ENCODE measurements at regions not wholly inside any gene's neighbourhood (a gene's known extent, or its start where the extent isn't known, plus 50 kb on each side); places are given as distances from the start of the nearest gene placed in this dataset.
A peak's percentile ranks its signal among the peaks of the same experiment; 100 is the strongest.
"Not testable (repeated sequence)": the region's sequence is repeated elsewhere in the genome, so short reads cannot be mapped to it uniquely, and the experiment has no call there.

DNA sequence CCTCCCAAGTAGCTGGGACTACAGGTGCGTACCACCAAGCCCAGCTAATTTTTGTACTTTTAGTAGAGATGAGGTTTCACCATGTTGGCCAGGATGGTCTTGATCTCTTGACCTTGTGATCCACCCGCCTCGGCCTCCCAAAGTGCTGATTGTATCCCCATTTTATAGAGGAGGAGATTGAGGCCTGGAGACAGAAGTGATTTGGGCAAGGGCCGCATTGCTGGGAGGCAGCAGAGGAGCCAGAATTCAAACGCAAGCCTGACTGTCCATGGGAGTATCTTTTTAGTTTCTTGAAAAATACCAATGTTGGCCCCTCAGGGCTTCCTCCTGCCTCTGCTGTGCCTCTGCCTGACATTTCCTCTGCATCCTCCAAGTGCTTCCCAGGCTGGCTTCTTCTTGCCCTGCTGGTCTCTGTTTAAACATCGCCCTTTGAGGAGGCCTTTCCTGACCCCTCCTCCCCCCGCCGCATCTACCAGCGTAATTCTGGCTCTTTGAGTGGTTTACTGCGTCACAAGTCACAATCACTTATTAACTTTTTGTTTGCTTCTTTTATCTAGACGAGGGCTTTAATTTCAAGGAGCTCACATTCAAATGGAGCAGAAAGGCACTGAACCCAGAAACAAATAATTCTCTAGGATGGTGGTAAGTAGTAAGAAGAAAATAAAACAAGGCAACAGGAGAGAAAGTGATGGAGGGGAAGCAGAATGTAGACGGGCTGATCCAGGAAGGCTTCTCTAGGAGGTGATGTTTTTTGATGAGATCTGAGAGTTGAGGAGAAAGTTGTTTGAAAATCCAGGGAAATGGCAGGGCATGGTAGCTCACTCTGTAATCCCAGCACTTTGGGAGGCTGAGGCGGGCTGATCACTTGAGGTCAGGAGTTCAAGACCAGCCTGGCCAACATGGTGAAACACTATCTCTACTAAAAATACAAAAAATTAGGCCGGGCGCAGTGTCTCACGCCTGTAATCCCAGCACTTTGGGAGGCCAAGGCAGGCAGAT, 91.0 kb upstream of the MED13L start:
- DNase-seq (ENCODE audit: low spot score) (no peak), ATAC-seq (no peak)
- H3K27me3 Mint-ChIP-seq = peaks cover 0 to 8% of the 10 kb centered on the region in 2 donors
- H3K36me3 Mint-ChIP-seq = no peaks in the 10 kb centered on the region
- no peak overlapping the region for H3K27ac Mint-ChIP-seq
- H3K4me3 Mint-ChIP-seq = no peak overlapping the region
- H3K9me3 Mint-ChIP-seq = no peaks in the 10 kb centered on the region
- H3K4me1 Mint-ChIP-seq (ENCODE audit: low read depth in 2 of 2) = no peaks in the 10 kb centered on the region

GRCh38 chr12:116370004-116370404, 92.5 kb upstream of the MED13L start:
- H3K36me3 Mint-ChIP-seq = no peaks in the 10 kb centered on the region
- peaks cover 2 to 3% of the 10 kb centered on the region in 2 donors for H3K4me1 Mint-ChIP-seq (ENCODE audit: low read depth in 2 of 2)
- no peak for ATAC-seq
- peaks cover 0 to 8% of the 10 kb centered on the region in 2 donors for H3K27me3 Mint-ChIP-seq
- H3K4me3 Mint-ChIP-seq = no peak overlapping the region
- H3K27ac Mint-ChIP-seq = no peak overlapping the region
- DNase-seq (ENCODE audit: low spot score) = no peak
- peaks cover 2% of the 10 kb centered on the region for H3K9me3 Mint-ChIP-seq

GRCh38 chr12:116370886-116371580, 93.5 kb upstream of the MED13L start:
- ATAC-seq = no peak
- H3K27ac Mint-ChIP-seq = no peak overlapping the region
- H3K36me3 Mint-ChIP-seq = no peaks in the 10 kb centered on the region
- no peak overlapping the region for H3K4me3 Mint-ChIP-seq
- H3K27me3 Mint-ChIP-seq = peaks cover 0 to 8% of the 10 kb centered on the region in 2 donors
- no peak for DNase-seq (ENCODE audit: low spot score)
- H3K9me3 Mint-ChIP-seq = peaks cover 11% of the 10 kb centered on the region
- H3K4me1 Mint-ChIP-seq (ENCODE audit: low read depth in 2 of 2) = peaks cover 12 to 13% of the 10 kb centered on the region in 2 donors

GRCh38 chr12:116372815-116373214, 95.3 kb upstream of the MED13L start:
- no peak for ATAC-seq
- H3K27ac Mint-ChIP-seq = no peak overlapping the region
- H3K36me3 Mint-ChIP-seq = no peaks in the 10 kb centered on the region
- peaks cover 11% of the 10 kb centered on the region for H3K9me3 Mint-ChIP-seq
- peaks cover 12 to 22% of the 10 kb centered on the region in 2 donors for H3K4me1 Mint-ChIP-seq (ENCODE audit: low read depth in 2 of 2)
- H3K27me3 Mint-ChIP-seq = no peaks in the 10 kb centered on the region
- H3K4me3 Mint-ChIP-seq = no peak overlapping the region
- DNase-seq (ENCODE audit: low spot score) = no peak

DNA sequence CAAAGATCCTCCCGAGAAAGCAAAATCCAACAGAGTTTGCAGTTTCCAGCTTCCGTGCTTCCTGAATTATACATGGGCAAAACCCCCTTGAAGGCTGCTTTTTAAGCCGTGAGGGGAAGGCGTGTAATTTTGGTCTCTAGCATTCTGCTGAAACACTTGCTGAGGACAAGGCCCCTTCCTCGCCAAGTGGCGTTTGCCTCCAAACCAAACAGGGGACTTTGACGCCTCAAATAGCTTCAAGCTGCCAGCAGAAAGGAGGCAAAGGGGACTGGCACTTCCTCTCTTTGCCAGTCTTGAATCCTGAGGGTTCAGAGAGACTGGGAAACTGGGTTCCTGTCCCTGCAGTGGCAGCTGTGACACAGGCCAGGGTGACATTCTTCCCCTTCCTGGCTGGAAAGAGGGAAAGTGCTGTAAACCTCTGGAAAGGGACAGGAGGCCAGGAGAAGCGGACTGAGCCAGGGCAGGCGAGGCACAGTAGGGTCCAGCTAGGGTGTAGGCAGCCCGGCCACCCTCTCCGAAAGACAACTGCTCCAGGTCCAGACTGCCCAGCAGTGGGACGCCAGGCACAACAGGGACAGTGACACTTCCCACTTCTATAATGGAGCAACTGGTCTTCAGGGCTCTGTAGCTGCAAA, 96.2 kb upstream of the MED13L start:
- Mint-ChIP-seq H3K36me3 (no peaks in the 10 kb centered on the region), H3K9me3 (peaks cover 11% of the 10 kb centered on the region), H3K4me1 (ENCODE audit: low read depth in 2 of 2) (peaks cover 12 to 22% of the 10 kb centered on the region in 2 donors), H3K27ac (no peak overlapping the region), H3K27me3 (no peaks in the 10 kb centered on the region), H3K4me3 (no peak overlapping the region)
- DNase-seq (ENCODE audit: low spot score) (no peak), ATAC-seq (peak; percentile 24 to 32)

GRCh38 chr12:116374207-116374606, 96.7 kb upstream of the MED13L start:
- Mint-ChIP-seq H3K4me3 (no peak overlapping the region), H3K4me1 (ENCODE audit: low read depth in 2 of 2) (peaks cover 12 to 22% of the 10 kb centered on the region in 2 donors), H3K27me3 (no peaks in the 10 kb centered on the region), H3K36me3 (no peaks in the 10 kb centered on the region), H3K9me3 (peaks cover 11% of the 10 kb centered on the region), H3K27ac (no peak overlapping the region)
- peak in 1 of 2 donors; percentile 6 for ATAC-seq
- DNase-seq (ENCODE audit: low spot score) = no peak

- Mint-ChIP-seq H3K9me3 (peaks cover 11% of the 10 kb centered on the region), H3K27me3 (peaks cover 0 to 8% of the 10 kb centered on the region in 2 donors), H3K27ac (peak overlapping the region in 1 of 2 donors; percentile 12), H3K4me1 (ENCODE audit: low read depth in 2 of 2) (peaks cover 12 to 22% of the 10 kb centered on the region in 2 donors), H3K36me3 (no peaks in the 10 kb centered on the region), H3K4me3 (peak overlapping the region; percentile 35)
- ATAC-seq (no peak), DNase-seq (ENCODE audit: low spot score) (no peak)
Measured at GRCh38 chr12:116375278-116375842, 97.9 kb upstream of the MED13L start.

- DNase-seq (ENCODE audit: low spot score) = no peak
- H3K4me1 Mint-ChIP-seq (ENCODE audit: low read depth in 2 of 2) = peaks cover 12 to 22% of the 10 kb centered on the region in 2 donors
- H3K27ac Mint-ChIP-seq = no peak overlapping the region
- ATAC-seq = peak in 1 of 2 donors; percentile 65
- H3K4me3 Mint-ChIP-seq = no peak overlapping the region
- peaks cover 0 to 12% of the 10 kb centered on the region in 2 donors for H3K27me3 Mint-ChIP-seq
- H3K36me3 Mint-ChIP-seq = no peaks in the 10 kb centered on the region
- peaks cover 11% of the 10 kb centered on the region for H3K9me3 Mint-ChIP-seq
Measured at GRCh38 chr12:116376354-116377193, 99.1 kb upstream of the MED13L start.

DNA sequence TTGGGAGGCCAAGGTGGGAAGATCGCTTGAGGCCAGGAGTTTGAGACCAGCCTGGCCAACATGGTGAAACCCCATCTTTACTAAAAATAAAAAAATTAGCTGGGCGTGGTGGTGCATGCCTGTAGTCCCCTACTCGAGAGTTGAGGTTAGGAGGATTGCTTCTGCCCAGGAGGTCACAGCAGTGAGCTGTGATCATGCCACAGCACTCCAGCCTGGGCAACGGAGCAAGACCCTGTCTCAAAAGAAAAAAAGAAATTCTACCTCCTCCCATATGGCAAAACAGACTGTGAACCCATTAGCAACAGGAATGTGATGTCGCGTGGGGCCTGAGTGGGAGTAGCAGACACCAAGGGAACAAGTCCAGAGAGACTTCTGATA, 99.7 kb upstream of the MED13L start:
- not testable (repeated sequence) for DNase-seq (ENCODE audit: low spot score); H3K36me3 Mint-ChIP-seq; H3K27ac Mint-ChIP-seq; ATAC-seq; H3K4me3 Mint-ChIP-seq
- Mint-ChIP-seq H3K27me3 (peaks cover 0 to 18% of the 10 kb centered on the region in 2 donors), H3K9me3 (peaks cover 11% of the 10 kb centered on the region), H3K4me1 (ENCODE audit: low read depth in 2 of 2) (peaks cover 12 to 22% of the 10 kb centered on the region in 2 donors)

- Mint-ChIP-seq H3K36me3 (no peaks in the 10 kb centered on the region), H3K27ac (no peak overlapping the region), H3K27me3 (peaks cover 3 to 24% of the 10 kb centered on the region in 2 donors), H3K4me3 (no peak overlapping the region), H3K4me1 (ENCODE audit: low read depth in 2 of 2) (peaks cover 12 to 22% of the 10 kb centered on the region in 2 donors), H3K9me3 (peaks cover 11% of the 10 kb centered on the region)
- DNase-seq (ENCODE audit: low spot score) = no peak
- ATAC-seq = no peak
Measured at GRCh38 chr12:116378002-116378401, 100.5 kb upstream of the MED13L start.

DNA sequence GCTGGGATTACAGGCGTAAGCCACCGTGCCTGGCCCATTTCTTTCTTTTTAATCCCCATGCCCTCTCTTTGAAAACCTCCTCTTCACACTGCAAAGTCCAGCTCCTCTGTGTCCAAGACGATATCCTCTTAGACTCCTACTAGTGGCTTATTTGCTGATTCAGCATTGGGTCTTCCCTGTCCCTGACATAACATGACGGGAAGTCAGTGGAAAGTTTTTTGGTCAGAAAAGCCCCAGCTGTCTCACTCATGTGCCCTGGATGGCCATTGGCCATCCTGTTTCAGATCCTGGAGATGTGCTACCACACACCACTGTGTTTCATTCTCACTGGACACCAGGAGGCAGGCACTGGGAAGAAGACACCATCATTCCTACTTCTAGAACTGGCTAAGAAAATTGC, 102.6 kb upstream of the MED13L start:
- Mint-ChIP-seq H3K4me3 (no peak overlapping the region), H3K27ac (no peak overlapping the region), H3K27me3 (peaks cover 5 to 24% of the 10 kb centered on the region in 2 donors), H3K4me1 (ENCODE audit: low read depth in 2 of 2) (peaks cover 9 to 18% of the 10 kb centered on the region in 2 donors), H3K36me3 (no peaks in the 10 kb centered on the region), H3K9me3 (peaks cover 9% of the 10 kb centered on the region)
- DNase-seq (ENCODE audit: low spot score) (no peak), ATAC-seq (no peak)

- DNase-seq (ENCODE audit: low spot score); H3K4me3 Mint-ChIP-seq; ATAC-seq; H3K36me3 Mint-ChIP-seq; H3K9me3 Mint-ChIP-seq; H3K27ac Mint-ChIP-seq: not testable (repeated sequence)
- peaks cover 5 to 24% of the 10 kb centered on the region in 2 donors for H3K27me3 Mint-ChIP-seq
- H3K4me1 Mint-ChIP-seq (ENCODE audit: low read depth in 2 of 2) = peaks cover 3 to 12% of the 10 kb centered on the region in 2 donors
Measured at GRCh38 chr12:116380740-116381139, 103.2 kb upstream of the MED13L start.
